BE2C (cell line): ENCODE measurements at regions not wholly inside any gene's neighbourhood (a gene's known extent, or its start where the extent isn't known, plus 50 kb on each side); places are given as distances from the start of the nearest gene placed in this dataset.
"Not testable (repeated sequence)": the region's sequence is repeated elsewhere in the genome, so short reads cannot be mapped to it uniquely, and the experiment has no call there.

Experiments used
- DNase-seq: peaks from one replicate; pipeline ENCODE4 v3.0.0-alpha.2; 2020
- H3K27me3 ChIP-seq: fragments of 250-450 bp; sonication (Bioruptor Pico); 2 replicates; pipeline ENCODE4 v1.5.1; 2020; ENCODE audit warnings: mild to moderate bottlenecking
- H3K36me3 ChIP-seq: fragments of 250-450 bp; sonication (Bioruptor Pico); 2 replicates; pipeline ENCODE4 v1.5.1; 2020; ENCODE audit warnings: mild to moderate bottlenecking
- H3K4me1 ChIP-seq: fragments of 250-450 bp; sonication (Bioruptor Pico); 2 replicates; pipeline ENCODE4 v1.5.1; 2020
- H3K4me3 ChIP-seq: 2 replicates; pipeline ENCODE4 v1.5.1; 2011; ENCODE audit warnings: low read depth, low read length
- H3K9me3 ChIP-seq: fragments of 250-450 bp; sonication (Bioruptor Pico); 2 replicates; pipeline ENCODE4 v1.5.1; 2020
- TF ChIP-seq, protein P1 (sequence below): IDR thresholded peaks from 2 replicates; pipeline ENCODE4 v1.5.1; 2012; ENCODE audit warnings: mild to moderate bottlenecking, low read depth, low read length

DNA sequence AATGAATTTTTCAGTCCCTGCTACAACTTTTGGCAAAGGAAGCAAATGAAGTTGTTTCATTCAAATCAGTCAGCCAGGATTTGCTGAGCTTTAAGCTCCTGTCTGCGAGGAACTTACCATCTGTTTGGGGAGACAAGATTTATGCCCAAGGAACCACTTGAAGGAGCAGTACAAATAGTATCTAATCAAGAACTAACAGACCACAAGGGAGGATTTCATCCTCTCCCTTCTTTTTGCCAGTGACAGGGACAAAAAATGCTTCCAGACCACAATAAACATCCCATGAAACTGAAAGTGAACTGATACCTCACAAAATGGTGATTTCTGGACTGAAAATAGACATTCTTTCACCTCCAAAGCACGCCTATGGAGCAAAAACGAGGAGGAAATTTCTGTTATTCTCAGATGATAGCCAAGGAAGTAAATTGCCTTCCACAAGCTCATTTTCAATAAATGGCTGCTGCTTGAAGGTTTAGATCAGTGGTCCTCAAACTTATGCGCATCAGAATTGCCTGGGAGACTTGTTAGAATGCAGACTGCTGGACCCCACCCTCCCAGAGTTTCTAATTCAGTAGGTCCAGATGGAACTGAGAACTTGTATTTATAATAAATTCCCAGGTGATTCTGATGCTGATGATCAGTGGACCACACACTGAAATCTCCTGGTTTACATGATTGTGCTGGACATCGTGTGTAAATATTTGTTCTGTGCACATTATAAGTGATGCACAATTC, 202.4 kb upstream of the GADL1 start:
- TF ChIP-seq, protein P1, sequence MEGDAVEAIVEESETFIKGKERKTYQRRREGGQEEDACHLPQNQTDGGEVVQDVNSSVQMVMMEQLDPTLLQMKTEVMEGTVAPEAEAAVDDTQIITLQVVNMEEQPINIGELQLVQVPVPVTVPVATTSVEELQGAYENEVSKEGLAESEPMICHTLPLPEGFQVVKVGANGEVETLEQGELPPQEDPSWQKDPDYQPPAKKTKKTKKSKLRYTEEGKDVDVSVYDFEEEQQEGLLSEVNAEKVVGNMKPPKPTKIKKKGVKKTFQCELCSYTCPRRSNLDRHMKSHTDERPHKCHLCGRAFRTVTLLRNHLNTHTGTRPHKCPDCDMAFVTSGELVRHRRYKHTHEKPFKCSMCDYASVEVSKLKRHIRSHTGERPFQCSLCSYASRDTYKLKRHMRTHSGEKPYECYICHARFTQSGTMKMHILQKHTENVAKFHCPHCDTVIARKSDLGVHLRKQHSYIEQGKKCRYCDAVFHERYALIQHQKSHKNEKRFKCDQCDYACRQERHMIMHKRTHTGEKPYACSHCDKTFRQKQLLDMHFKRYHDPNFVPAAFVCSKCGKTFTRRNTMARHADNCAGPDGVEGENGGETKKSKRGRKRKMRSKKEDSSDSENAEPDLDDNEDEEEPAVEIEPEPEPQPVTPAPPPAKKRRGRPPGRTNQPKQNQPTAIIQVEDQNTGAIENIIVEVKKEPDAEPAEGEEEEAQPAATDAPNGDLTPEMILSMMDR = no peak
- Histone ChIP-seq H3K4me1 (no peaks in the 10 kb centered on the region), H3K36me3 (no peaks in the 10 kb centered on the region), H3K9me3 (no peaks in the 10 kb centered on the region), H3K27me3 (no peaks in the 10 kb centered on the region), H3K4me3 (no peak overlapping the region)
- no peak for DNase-seq

DNA sequence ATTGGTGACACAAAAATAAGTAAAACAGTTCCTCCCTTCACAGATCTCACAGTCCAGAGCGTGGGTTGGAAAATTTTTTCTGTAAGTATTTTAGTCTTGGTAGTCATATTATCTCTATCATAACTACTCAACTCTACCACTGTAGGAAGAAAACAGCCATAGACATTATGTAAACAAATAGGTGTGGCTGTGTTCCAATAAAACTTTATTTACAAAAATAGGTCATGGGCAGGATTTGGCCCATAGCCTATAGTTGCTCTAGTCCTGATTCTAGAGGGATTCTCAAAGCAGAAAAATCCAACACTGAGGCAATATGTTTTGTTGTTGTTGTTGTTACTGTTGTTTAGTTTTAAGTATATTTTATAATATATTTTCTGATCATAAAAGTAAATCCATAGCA, 206.1 kb upstream of the GADL1 start:
- no peaks in the 10 kb centered on the region for H3K27me3 ChIP-seq
- TF ChIP-seq, protein P1 = no peak

DNA sequence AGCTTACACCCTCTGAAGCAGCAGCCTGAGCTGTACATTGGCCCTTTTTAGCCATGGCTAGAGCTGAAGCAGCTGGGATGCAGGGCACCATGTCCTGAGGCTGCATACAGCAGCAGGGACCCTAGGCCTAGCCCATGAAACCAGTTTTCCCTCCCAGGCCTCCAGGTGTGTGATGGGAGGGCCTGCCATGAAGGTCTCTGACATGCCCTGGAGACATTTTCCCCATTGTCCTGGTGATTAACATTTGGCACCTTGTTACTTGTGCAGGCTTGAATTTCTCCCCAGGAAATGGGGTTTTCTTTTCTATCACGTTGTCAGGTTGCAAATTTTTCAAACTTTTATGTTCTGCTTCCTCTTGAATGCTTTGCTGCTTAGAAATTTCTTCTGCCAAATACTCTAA, 206.8 kb upstream of the GADL1 start:
- H3K4me1 ChIP-seq, DNase-seq, H3K36me3 ChIP-seq, H3K27me3 ChIP-seq, H3K9me3 ChIP-seq, H3K4me3 ChIP-seq: not testable (repeated sequence)

More for the DNA sequence above, 206.1 kb upstream of the GADL1 start:
- H3K9me3 ChIP-seq = no peaks in the 10 kb centered on the region
- no peaks in the 10 kb centered on the region for H3K4me1 ChIP-seq
- DNase-seq = no peak
- H3K4me3 ChIP-seq = no peak overlapping the region
- no peaks in the 10 kb centered on the region for H3K36me3 ChIP-seq

DNA sequence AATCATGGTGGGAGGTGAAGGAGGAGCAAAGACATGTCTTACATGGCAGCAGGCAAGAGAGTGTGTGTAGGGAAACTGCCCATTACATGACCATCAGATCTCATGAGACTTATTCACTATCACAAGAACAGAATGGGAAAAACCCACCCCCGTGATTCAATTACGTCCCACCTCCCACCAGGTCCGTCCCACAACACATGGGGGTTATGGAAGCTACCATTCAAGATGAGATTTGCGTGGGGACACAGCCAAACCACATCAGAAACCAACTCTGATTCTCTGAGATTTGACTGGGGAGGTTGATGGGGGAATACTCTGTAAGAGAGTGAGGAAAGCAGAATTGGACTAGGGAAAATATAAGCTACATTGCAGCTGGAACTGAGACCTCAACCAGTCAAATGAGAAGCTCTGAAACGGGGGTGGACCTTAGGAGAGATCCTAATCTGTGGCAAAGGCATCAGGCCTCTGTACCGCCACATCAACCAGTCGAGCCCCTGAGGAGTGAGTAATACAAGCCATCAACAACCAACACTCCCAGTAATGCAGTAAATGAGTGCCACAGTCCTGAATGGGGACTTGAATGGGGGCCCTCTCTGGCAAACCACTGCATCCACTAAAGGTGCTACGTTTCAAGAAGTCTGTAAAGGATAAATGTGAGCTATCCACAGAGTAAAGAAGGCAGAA, 207.9 kb upstream of the GADL1 start:
- DNase-seq = no peak
- TF ChIP-seq, protein P1 = no peak
- Histone ChIP-seq H3K9me3 (no peaks in the 10 kb centered on the region), H3K36me3 (no peaks in the 10 kb centered on the region), H3K4me3 (no peak overlapping the region), H3K27me3 (no peaks in the 10 kb centered on the region), H3K4me1 (no peaks in the 10 kb centered on the region)

DNA sequence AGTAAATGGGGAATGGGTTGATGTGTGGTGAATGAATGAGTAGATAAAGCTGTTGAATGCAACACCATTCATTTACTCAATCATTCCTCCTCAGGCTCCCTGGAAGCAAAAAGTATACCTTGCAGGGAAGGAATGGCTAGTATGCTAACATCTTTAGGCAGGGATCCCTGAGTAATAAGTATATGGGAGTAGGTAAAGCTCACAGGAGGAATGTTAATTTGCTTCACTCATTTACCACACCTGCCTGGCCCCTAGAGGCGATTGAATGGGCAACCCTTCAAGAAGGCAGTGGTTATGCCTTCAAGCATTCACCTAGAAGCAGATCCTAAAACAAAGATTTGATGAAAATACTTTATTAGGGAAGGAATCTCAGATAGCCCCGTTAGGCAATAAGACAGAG, 208.7 kb upstream of the GADL1 start:
- H3K36me3 ChIP-seq = no peaks in the 10 kb centered on the region
- TF ChIP-seq, protein P1 = no peak
- no peaks in the 10 kb centered on the region for H3K4me1 ChIP-seq
- H3K4me3 ChIP-seq = no peak overlapping the region
- no peaks in the 10 kb centered on the region for H3K9me3 ChIP-seq
- H3K27me3 ChIP-seq = no peaks in the 10 kb centered on the region
- no peak for DNase-seq

DNA sequence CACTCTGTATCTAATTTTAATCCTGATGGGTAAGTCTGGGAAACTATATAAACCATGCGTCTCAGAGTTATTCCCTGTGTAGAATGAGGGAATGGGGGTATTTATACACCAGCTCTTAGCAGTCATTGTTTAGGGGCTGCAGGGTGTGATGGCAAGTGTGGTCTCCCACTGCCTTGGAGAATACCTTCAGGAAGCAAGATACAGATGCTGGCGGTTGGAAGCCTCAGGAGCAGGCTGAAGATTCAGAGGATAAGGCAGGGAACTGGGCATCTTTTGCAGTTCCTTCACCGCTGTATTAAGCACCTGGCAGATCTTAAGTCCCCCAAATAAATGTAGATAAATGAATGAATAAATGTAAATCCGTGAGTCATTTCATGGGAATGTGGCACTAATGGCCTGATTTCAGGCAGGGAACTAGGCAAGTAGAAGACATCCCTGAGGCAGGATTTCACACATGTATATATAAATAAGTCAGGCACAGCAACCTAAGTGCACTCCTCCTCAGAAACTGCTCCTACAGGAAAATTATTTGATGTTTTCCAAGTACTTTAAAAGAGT, 209.2 kb upstream of the GADL1 start:
- no peaks in the 10 kb centered on the region for H3K36me3 ChIP-seq
- TF ChIP-seq, protein P1 = no peak
- H3K4me3 ChIP-seq = no peak overlapping the region
- DNase-seq = no peak
- no peaks in the 10 kb centered on the region for H3K4me1 ChIP-seq
- no peaks in the 10 kb centered on the region for H3K9me3 ChIP-seq
- H3K27me3 ChIP-seq = no peaks in the 10 kb centered on the region
